GM12872 (cell line): ENCODE measurements at regions not wholly inside any gene's neighbourhood (a gene's known extent, or its start where the extent isn't known, plus 50 kb on each side); places are given as distances from the start of the nearest gene placed in this dataset.

Experiments
- TF ChIP-seq, protein P1 (sequence below): IDR thresholded peaks from 3 replicates; pipeline ENCODE4 v1.5.1; 2011; ENCODE audit warnings: low read depth, mild to moderate bottlenecking, low read length, moderate library complexity; ENCODE audit not compliant: insufficient read depth

DNA sequence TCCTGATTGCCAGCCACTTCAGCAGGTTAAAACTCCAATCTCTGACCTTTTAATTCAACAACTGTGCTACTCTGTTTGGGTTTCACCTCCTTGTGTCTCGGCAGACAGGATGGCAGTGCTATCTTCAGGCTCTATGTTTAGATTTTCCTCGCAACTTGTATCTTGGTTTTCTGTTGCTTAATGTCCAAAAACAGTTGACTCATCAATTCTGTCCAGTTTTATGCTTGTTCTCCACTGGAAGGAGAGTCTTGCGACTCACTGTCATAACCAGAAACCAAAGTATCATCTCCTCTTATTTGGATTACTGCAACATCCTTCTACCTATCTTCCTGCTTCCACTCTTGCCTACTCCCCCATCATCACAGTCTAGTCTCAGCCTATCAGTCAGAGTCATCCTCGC, 130.9 kb upstream of the ADAMTS16 start:
- TF ChIP-seq, protein P1, sequence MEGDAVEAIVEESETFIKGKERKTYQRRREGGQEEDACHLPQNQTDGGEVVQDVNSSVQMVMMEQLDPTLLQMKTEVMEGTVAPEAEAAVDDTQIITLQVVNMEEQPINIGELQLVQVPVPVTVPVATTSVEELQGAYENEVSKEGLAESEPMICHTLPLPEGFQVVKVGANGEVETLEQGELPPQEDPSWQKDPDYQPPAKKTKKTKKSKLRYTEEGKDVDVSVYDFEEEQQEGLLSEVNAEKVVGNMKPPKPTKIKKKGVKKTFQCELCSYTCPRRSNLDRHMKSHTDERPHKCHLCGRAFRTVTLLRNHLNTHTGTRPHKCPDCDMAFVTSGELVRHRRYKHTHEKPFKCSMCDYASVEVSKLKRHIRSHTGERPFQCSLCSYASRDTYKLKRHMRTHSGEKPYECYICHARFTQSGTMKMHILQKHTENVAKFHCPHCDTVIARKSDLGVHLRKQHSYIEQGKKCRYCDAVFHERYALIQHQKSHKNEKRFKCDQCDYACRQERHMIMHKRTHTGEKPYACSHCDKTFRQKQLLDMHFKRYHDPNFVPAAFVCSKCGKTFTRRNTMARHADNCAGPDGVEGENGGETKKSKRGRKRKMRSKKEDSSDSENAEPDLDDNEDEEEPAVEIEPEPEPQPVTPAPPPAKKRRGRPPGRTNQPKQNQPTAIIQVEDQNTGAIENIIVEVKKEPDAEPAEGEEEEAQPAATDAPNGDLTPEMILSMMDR: no peak

DNA sequence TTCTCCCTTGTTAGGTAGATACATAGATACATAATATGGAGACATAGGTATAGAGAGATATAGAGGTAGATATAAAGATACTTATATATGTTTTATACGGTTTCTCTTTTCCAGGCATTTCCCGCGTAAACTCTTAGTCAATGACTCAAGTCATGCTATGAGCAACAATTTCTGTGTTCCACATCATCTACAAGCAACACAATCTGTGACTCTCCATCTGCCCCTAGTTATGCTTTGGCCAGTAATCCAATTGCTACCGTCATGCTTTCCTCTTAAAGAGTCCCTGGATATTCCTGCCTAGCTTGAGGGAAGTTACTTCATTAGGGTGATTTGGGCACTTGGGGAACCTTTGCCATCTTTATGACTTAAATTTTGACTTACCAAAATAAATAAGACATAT, 129.0 kb upstream of the ADAMTS16 start:
- TF ChIP-seq, protein P1: no peak

DNA sequence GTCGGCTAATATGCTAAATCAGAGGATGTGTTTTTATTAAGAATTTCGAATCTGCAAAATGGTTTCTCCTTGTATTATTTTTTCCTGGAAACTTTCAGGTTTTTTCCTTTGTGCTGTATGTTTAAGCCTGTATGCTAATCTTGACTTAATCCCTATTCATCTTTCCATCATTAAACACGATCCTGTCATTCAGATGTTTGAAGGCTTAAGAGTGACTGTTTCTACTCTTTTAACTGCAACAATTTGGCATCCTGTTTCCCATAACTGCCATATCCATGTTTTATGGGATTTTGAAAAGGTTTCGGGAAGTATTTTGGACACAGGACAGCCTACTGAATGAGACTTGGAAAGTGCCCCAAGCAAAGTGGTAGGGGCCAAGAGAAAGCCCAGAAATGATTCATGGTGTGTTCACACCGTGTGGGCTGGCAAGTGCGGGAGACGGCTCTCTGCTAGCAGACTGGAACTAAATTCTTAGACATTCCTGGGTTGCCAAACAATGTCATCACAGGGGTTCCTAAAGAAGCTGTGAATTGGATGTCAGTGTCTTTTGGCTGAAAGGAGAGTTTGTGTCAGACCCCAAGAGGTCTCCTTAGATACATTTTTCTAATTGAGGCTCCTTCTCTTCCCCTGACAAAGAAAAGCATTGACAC, 125.4 kb upstream of the ADAMTS16 start:
- TF ChIP-seq, protein P1: no peak

GRCh38 chr5:5017827-5018577, 122.1 kb upstream of the ADAMTS16 start:
- TF ChIP-seq, protein P1: no peak

DNA sequence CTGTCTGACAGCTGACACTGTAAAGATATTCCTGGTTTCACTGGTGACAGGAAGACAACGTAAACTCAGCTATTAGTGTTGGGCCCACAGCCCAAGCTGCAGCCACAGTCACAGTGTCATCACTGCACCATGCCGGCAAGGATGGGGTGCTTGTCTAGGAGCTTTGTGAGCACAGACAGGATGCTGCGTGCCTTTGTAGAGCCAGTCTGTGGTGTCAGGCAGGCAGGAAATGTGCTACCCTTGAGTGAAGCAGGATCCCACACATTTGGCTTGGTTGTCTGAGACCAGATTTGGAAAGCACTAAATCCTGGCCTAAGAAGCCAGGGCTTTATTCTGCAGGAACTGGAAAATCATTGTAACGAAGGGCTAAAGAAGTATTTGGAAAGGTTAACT, 121.6 kb upstream of the ADAMTS16 start:
- TF ChIP-seq, protein P1: no peak

- TF ChIP-seq, protein P1: no peak
These were observed 118.7 kb upstream of the ADAMTS16 start for GRCh38 chr5:5021436-5021835.

DNA sequence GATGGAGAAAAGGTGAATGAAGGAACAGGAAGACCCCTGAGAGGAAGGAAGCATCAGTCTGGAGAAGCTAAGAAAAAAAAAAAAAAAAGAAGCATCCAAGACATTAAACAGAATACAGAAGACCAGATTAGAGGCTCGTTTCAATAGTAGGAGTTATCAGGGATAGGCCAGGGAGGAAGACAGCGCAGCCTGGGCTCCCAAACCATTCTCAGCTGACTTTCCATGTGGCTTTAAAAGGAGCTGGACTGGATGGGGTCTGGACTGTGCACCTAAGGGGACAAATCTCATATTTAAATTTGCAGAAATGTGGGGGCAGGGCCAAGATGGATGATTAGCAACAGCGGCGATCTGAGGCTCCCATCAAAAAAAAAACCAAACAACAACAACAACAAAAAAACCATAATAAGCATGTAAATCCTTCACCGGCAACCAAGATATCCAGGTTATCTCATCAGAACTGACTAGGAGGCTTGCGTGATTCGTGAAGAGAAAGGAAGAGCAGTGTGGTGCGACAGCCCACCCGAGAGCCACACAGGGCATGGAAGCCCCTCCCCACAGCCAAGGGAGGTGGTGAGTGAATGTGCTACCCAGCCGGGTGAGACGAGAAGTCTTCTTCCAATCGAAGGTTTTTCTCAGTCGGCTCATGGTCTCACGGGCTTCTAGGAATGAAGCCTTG, 114.9 kb upstream of the ADAMTS16 start:
- TF ChIP-seq, protein P1: no peak
